WERI-Rb-1 (cell line): ENCODE measurements at regions not wholly inside any gene's neighbourhood (a gene's known extent, or its start where the extent isn't known, plus 50 kb on each side); places are given as distances from the start of the nearest gene placed in this dataset.
"Not testable (repeated sequence)": the region's sequence is repeated elsewhere in the genome, so short reads cannot be mapped to it uniquely, and the experiment has no call there.

Experiments used
- DNase-seq: peaks from one replicate; pipeline ENCODE4 v3.0.0-alpha.2; 2020
- H3K27ac ChIP-seq: fragments of 250-450 bp; sonication (Bioruptor Pico); 2 replicates; pipeline ENCODE4 v1.5.1; 2020; ENCODE audit warnings: mild to moderate bottlenecking, moderate library complexity
- H3K27me3 ChIP-seq: fragments of 250-450 bp; sonication (Bioruptor Pico); 2 replicates; pipeline ENCODE4 v1.5.1; 2021; ENCODE audit warnings: mild to moderate bottlenecking, low read depth, moderate library complexity; ENCODE audit not compliant: insufficient read depth, severe bottlenecking
- H3K36me3 ChIP-seq: fragments of 250-450 bp; sonication (Bioruptor Pico); 2 replicates; pipeline ENCODE4 v1.5.1; 2020; ENCODE audit warnings: mild to moderate bottlenecking, moderate library complexity
- H3K4me3 ChIP-seq: 2 replicates; pipeline ENCODE4 v1.5.1; 2011; ENCODE audit warnings: low read depth, mild to moderate bottlenecking, control low read depth, low read length
- H3K9me3 ChIP-seq: fragments of 250-450 bp; sonication (Bioruptor Pico); 2 replicates; pipeline ENCODE4 v1.5.1; 2021; ENCODE audit warnings: mild to moderate bottlenecking, moderate library complexity; ENCODE audit not compliant: severe bottlenecking
- CTCF ChIP-seq: IDR thresholded peaks from 2 replicates; pipeline ENCODE4 v1.5.1; 2011; ENCODE audit warnings: low read depth, mild to moderate bottlenecking, control low read depth, inconsistent platforms, low read length

GRCh38 chr4:100632163-100632562 lies 114.3 kb upstream of the EMCN start:
- Histone ChIP-seq H3K36me3 (no peaks in the 10 kb centered on the region), H3K27ac (no peak overlapping the region), H3K9me3 (no peaks in the 10 kb centered on the region), H3K4me3 (no peak overlapping the region), H3K27me3 (no peaks in the 10 kb centered on the region)
- no peak for TF ChIP-seq CTCF
- no peak for DNase-seq

GRCh38 chr4:100631281-100631968 lies 113.6 kb upstream of the EMCN start:
- H3K9me3 ChIP-seq: no peaks in the 10 kb centered on the region
- H3K4me3 ChIP-seq: no peak overlapping the region
- H3K27ac ChIP-seq: no peak overlapping the region
- no peak for TF ChIP-seq CTCF
- no peaks in the 10 kb centered on the region for H3K27me3 ChIP-seq
- no peak for DNase-seq
- no peaks in the 10 kb centered on the region for H3K36me3 ChIP-seq

- H3K27me3 ChIP-seq: no peaks in the 10 kb centered on the region
- TF ChIP-seq CTCF: no peak
- no peak overlapping the region for H3K4me3 ChIP-seq
- no peak overlapping the region for H3K27ac ChIP-seq
- no peaks in the 10 kb centered on the region for H3K36me3 ChIP-seq
- no peak for DNase-seq
- no peaks in the 10 kb centered on the region for H3K9me3 ChIP-seq
Measured at GRCh38 chr4:100630341-100630740, 112.5 kb upstream of the EMCN start.

- no peak for TF ChIP-seq CTCF
- H3K4me3 ChIP-seq: no peak overlapping the region
- H3K27me3 ChIP-seq: no peaks in the 10 kb centered on the region
- H3K27ac ChIP-seq: no peak overlapping the region
- H3K36me3 ChIP-seq: no peaks in the 10 kb centered on the region
- H3K9me3 ChIP-seq: no peaks in the 10 kb centered on the region
- no peak for DNase-seq
Measured at GRCh38 chr4:100609810-100610209, 92.0 kb upstream of the EMCN start.

GRCh38 chr4:100608651-100609050 lies 90.8 kb upstream of the EMCN start:
- not testable (repeated sequence) for DNase-seq, H3K36me3 ChIP-seq, H3K27me3 ChIP-seq, H3K27ac ChIP-seq, H3K9me3 ChIP-seq, H3K4me3 ChIP-seq

- Histone ChIP-seq H3K27ac (no peak overlapping the region), H3K9me3 (no peaks in the 10 kb centered on the region), H3K4me3 (no peak overlapping the region), H3K36me3 (no peaks in the 10 kb centered on the region), H3K27me3 (no peaks in the 10 kb centered on the region)
- no peak for TF ChIP-seq CTCF
- no peak for DNase-seq
Measured at GRCh38 chr4:100605144-100605543, 87.3 kb upstream of the EMCN start.
